Activated naive CD4-positive, alpha-beta T cell treated with anti-CD3 and anti-CD28 coated beads, Interleukin-2, amount 50 U/mL, for 16 hours (primary cell): ENCODE measurements at regions not wholly inside any gene's neighbourhood (a gene's known extent, or its start where the extent isn't known, plus 50 kb on each side); places are given as distances from the start of the nearest gene placed in this dataset.

ENCODE experiments used
- DNase-seq: peaks from one replicate; pipeline ENCODE4 v3.0.0-alpha.2; 2020

GRCh38 chr12:14284184-14284722 is 81.2 kb upstream of the ATF7IP start:
- DNase-seq: no peak

GRCh38 chr12:14289601-14290000 is 75.9 kb upstream of the ATF7IP start:
- no peak for DNase-seq

GRCh38 chr12:14290951-14291350 is 74.5 kb upstream of the ATF7IP start:
- no peak for DNase-seq

- no peak for DNase-seq
Measured at GRCh38 chr12:14303661-14304155, 61.8 kb upstream of the ATF7IP start.

- no peak for DNase-seq
Measured at GRCh38 chr12:14307004-14307403, 58.5 kb upstream of the ATF7IP start.

GRCh38 chr12:14308516-14308915 is 57.0 kb upstream of the ATF7IP start:
- DNase-seq: no peak

- DNase-seq: no peak
Measured at GRCh38 chr12:14310866-14311265, 54.6 kb upstream of the ATF7IP start.

- no peak for DNase-seq
Measured at GRCh38 chr12:14313379-14314138, 51.9 kb upstream of the ATF7IP start.

- DNase-seq: no peak
Measured at GRCh38 chr12:14314801-14315200, 50.7 kb upstream of the ATF7IP start.

GRCh38 chr12:14315501-14315900 is 50.0 kb upstream of the ATF7IP start:
- DNase-seq: no peak
